Keratinocyte (primary cell): ENCODE measurements at regions not wholly inside any gene's neighbourhood (a gene's known extent, or its start where the extent isn't known, plus 50 kb on each side); places are given as distances from the start of the nearest gene placed in this dataset.

Experiments used
- DNase-seq: peaks from one replicate; pipeline ENCODE4 v3.0.0-alpha.2; 2011; ENCODE audit warnings: low read depth, missing footprints, low spot score
- FAIRE-seq: peaks from 2 replicates; lab custom pipeline; 2011; peaks lifted over from hg19 to GRCh38; lab: Jason Lieb, UNC
- H2AFZ ChIP-seq: 2 replicates; pipeline ENCODE4 v1.6.0; 2012; ENCODE audit warnings: low read length, control low read depth, inconsistent platforms; ENCODE audit not compliant: control insufficient read depth
- H3K27ac ChIP-seq: 2 replicates; pipeline ENCODE4 v1.5.1; 2011; ENCODE audit warnings: low read length; ENCODE audit not compliant: control insufficient read depth, insufficient read depth
- H3K27me3 ChIP-seq: 3 replicates; pipeline ENCODE4 v1.6.0; 2011; ENCODE audit warnings: low read length; ENCODE audit not compliant: control insufficient read depth, insufficient read depth; ENCODE audit errors: extremely low read depth
- H3K36me3 ChIP-seq, 2 experiments: 2 replicates in 1 of 2; 3 replicates in 1 of 2; pipeline ENCODE4 v1.5.1; 2011; ENCODE audit warnings: low read length in 2 of 2, mild to moderate bottlenecking in 1 of 2; ENCODE audit not compliant: control insufficient read depth in 2 of 2, insufficient read depth in 2 of 2; ENCODE audit errors: extremely low read depth in 1 of 2
- H3K4me1 ChIP-seq: 3 replicates; pipeline ENCODE4 v1.5.1; 2011; ENCODE audit warnings: low read length; ENCODE audit not compliant: control insufficient read depth, insufficient read depth; ENCODE audit errors: extremely low read depth
- H3K4me2 ChIP-seq: 3 replicates; pipeline ENCODE4 v1.6.0; 2011; ENCODE audit warnings: low read depth, low read length; ENCODE audit not compliant: control insufficient read depth, insufficient read depth; ENCODE audit errors: extremely low read depth
- H3K4me3 ChIP-seq, 3 experiments: fragments of 200-600 bp in 1 of 3; sonication (generic) in 1 of 3; 2 replicates in 2 of 3; 3 replicates in 1 of 3; pipeline ENCODE4 v1.5.1; 2011 to 2016; ENCODE audit warnings: low read length in 3 of 3, mild to moderate bottlenecking in 3 of 3, control low read depth in 2 of 3, inconsistent platforms in 1 of 3, low read depth in 1 of 3, mixed read lengths in 1 of 3, mixed run types in 1 of 3, moderate library complexity in 1 of 3; ENCODE audit not compliant: control insufficient read depth in 2 of 3, insufficient read depth in 2 of 3; ENCODE audit errors: extremely low read depth in 1 of 3
- H3K79me2 ChIP-seq: 2 replicates; pipeline ENCODE4 v1.6.0; 2012; ENCODE audit warnings: low read length; ENCODE audit not compliant: control insufficient read depth, insufficient read depth
- H3K9ac ChIP-seq: 3 replicates; pipeline ENCODE4 v1.6.0; 2011; ENCODE audit warnings: low read length; ENCODE audit not compliant: control insufficient read depth, insufficient read depth; ENCODE audit errors: extremely low read depth
- H3K9me1 ChIP-seq: 3 replicates; pipeline ENCODE4 v1.6.0; 2011; ENCODE audit warnings: low read length; ENCODE audit not compliant: control insufficient read depth, insufficient read depth; ENCODE audit errors: extremely low read depth
- H3K9me3 ChIP-seq: 2 replicates; pipeline ENCODE4 v1.5.1; 2012; ENCODE audit warnings: low read depth, low read length; ENCODE audit not compliant: control insufficient read depth
- H4K20me1 ChIP-seq: 3 replicates; pipeline ENCODE4 v1.6.0; 2011; ENCODE audit warnings: low read length; ENCODE audit not compliant: control insufficient read depth, insufficient read depth; ENCODE audit errors: extremely low read depth
- EZH2 ChIP-seq: IDR thresholded peaks from one replicate; pipeline ENCODE4 v1.6.1; 2012; ENCODE audit warnings: inconsistent platforms, mild to moderate bottlenecking, low read length, moderate library complexity
- dilution Hi-C: fragments of 300-500 bp; cut with MboI; formaldehyde crosslinking; loops from one replicate; pipeline ENCODE4 v1.7.0; 2020; ENCODE audit warnings: low sequenced_read_pairs; ENCODE audit not compliant: extremely low pct_ligation_motif_present
- TF ChIP-seq, protein P1 (sequence below), 3 experiments: IDR thresholded peaks in 1 of 3; conservative IDR thresholded peaks in 1 of 3; optimal IDR thresholded peaks in 1 of 3; 2 replicates in 2 of 3; 3 replicates in 1 of 3; pipeline versions ENCODE3 to v1.5.1; 2011; ENCODE audit warnings: low read length in 3 of 3, mild to moderate bottlenecking in 3 of 3, moderate library complexity in 2 of 3, control low read depth in 1 of 3, inconsistent platforms in 1 of 3; ENCODE audit not compliant: insufficient read depth in 2 of 3; ENCODE audit errors: extremely low read depth in 1 of 3

DNA sequence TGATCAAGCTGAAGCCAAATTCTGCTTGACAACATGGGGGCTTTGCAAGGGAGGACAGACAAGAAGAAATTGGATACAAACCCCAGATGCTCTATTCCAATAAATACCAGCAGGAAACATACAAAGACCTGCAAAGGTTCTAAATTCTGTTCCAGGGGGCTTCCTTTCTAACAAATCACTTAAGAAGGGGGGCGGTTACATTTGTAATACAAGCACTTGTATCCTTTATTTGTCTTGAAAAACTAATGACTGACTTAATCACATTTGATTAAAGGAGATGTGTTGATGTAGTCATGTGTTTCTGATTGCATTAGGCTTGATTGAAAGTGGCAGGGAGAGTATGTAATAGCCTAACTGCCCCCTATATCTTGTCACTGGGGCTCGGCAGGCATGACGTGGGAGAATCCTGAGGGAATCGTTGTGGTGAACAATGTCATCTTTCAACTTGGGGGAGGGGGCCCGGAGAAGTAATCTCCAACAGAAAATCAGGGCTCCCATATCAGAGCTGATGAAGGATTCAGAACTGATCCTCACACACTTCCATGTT is 361.7 kb downstream of the INSC start:
- no peaks in the 10 kb centered on the region for H3K27me3 ChIP-seq
- H3K9me3 ChIP-seq, result no peaks in the 10 kb centered on the region
- no peaks in the 10 kb centered on the region for H3K79me2 ChIP-seq
- no peak overlapping the region for H2AFZ ChIP-seq
- TF ChIP-seq, protein P1, sequence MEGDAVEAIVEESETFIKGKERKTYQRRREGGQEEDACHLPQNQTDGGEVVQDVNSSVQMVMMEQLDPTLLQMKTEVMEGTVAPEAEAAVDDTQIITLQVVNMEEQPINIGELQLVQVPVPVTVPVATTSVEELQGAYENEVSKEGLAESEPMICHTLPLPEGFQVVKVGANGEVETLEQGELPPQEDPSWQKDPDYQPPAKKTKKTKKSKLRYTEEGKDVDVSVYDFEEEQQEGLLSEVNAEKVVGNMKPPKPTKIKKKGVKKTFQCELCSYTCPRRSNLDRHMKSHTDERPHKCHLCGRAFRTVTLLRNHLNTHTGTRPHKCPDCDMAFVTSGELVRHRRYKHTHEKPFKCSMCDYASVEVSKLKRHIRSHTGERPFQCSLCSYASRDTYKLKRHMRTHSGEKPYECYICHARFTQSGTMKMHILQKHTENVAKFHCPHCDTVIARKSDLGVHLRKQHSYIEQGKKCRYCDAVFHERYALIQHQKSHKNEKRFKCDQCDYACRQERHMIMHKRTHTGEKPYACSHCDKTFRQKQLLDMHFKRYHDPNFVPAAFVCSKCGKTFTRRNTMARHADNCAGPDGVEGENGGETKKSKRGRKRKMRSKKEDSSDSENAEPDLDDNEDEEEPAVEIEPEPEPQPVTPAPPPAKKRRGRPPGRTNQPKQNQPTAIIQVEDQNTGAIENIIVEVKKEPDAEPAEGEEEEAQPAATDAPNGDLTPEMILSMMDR (optimal IDR thresholded peaks at IDR 0.05 in 1 of 3, IDR thresholded peaks at IDR 0.05 in 1 of 3, conservative IDR thresholded peaks at IDR 0.05 in 1 of 3; ENCODE audit: extremely low read depth in 1 of 3, insufficient read depth in 2 of 3, low read length in 3 of 3), result no peak
- TF ChIP-seq EZH2, result no peak
- H3K9me1 ChIP-seq, result no peaks in the 10 kb centered on the region
- H4K20me1 ChIP-seq, result no peaks in the 10 kb centered on the region
- H3K27ac ChIP-seq, result no peak overlapping the region
- DNase-seq (no peak), FAIRE-seq (no peak)
- no peak overlapping the region for H3K4me3 ChIP-seq
- no peak overlapping the region for H3K4me2 ChIP-seq
- no peaks in the 10 kb centered on the region for H3K36me3 ChIP-seq
- no peaks in the 10 kb centered on the region for H3K4me1 ChIP-seq
- dilution Hi-C loops, result no loop called here
- no peak overlapping the region for H3K9ac ChIP-seq

DNA sequence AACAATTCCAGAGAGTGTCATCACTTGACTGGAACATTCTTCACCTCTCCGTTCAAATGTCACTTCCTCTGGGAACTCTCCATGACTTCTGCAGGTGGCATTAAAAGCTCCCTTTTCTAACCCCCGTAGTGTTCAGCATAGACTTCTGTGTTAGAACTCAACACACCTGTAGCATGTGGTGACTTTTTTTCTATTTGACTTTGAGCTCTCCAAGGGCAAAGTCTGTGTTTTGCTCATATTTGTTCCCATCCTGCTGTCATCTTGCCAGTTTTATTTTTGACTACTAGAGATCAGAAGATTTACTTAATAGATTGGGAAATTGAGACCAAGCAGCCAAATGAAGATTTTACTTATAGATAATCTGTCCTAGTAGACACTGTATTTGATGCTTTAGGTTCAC is 367.1 kb downstream of the INSC start:
- DNase-seq, result no peak
- TF ChIP-seq EZH2, result no peak
- TF ChIP-seq, protein P1 (optimal IDR thresholded peaks at IDR 0.05 in 1 of 3, IDR thresholded peaks at IDR 0.05 in 1 of 3, conservative IDR thresholded peaks at IDR 0.05 in 1 of 3; ENCODE audit: extremely low read depth in 1 of 3, insufficient read depth in 2 of 3, low read length in 3 of 3), result no peak
- no peak overlapping the region for H3K4me3 ChIP-seq
- no peak overlapping the region for H3K4me2 ChIP-seq
- H3K27ac ChIP-seq, result no peak overlapping the region
- no peaks in the 10 kb centered on the region for H3K4me1 ChIP-seq
- no peak overlapping the region for H2AFZ ChIP-seq
- H3K36me3 ChIP-seq, result no peaks in the 10 kb centered on the region
- FAIRE-seq, result no peak
- H3K9ac ChIP-seq, result no peak overlapping the region
- dilution Hi-C loops, result no loop called here
- no peaks in the 10 kb centered on the region for H4K20me1 ChIP-seq
- no peaks in the 10 kb centered on the region for H3K27me3 ChIP-seq
- no peaks in the 10 kb centered on the region for H3K79me2 ChIP-seq
- no peaks in the 10 kb centered on the region for H3K9me1 ChIP-seq
- H3K9me3 ChIP-seq, result no peaks in the 10 kb centered on the region
